WTC11 (cell line): ENCODE measurements at regions not wholly inside any gene's neighbourhood (a gene's known extent, or its start where the extent isn't known, plus 50 kb on each side); places are given as distances from the start of the nearest gene placed in this dataset.

Experiments used
- ATAC-seq: fragments of 200-7000 bp; cut with Tn5 transposase; 2 replicates; pipeline ENCODE4 v1.10.0; 2021; ENCODE audit warnings: mild to moderate bottlenecking, moderate library complexity
- CTCF ChIA-PET: fragments of 300-600 bp; sonication (Branson Sonifier 250); formaldehyde crosslinking; loops from one replicate; lab custom pipeline; 2021; ENCODE audit warnings: antibody characterized with exemption; lab: Charles Lee
- POLR2A ChIA-PET: fragments of 350-600 bp; sonication (Branson Sonifier 250); formaldehyde crosslinking; loops from one replicate; lab custom pipeline; 2021; ENCODE audit warnings: antibody characterized with exemption; lab: Charles Lee
- DNase-seq: peaks from one replicate; pipeline ENCODE4 v3.0.0; 2021; ENCODE audit warnings: low spot score
- H3K27ac Mint-ChIP-seq: 2 replicates; pipeline ENCODE4 v1.8.0; 2021; ENCODE audit warnings: mixed read lengths
- H3K27me3 Mint-ChIP-seq: 2 replicates; pipeline ENCODE4 v1.8.0; 2021; ENCODE audit warnings: low read depth, mild to moderate bottlenecking, moderate library complexity, mixed read lengths
- H3K36me3 Mint-ChIP-seq: 2 replicates; pipeline ENCODE4 v1.8.0; 2021; ENCODE audit warnings: mixed read lengths
- H3K4me1 Mint-ChIP-seq: 2 replicates; pipeline ENCODE4 v1.8.0; 2022; ENCODE audit warnings: mixed read lengths
- H3K4me3 Mint-ChIP-seq: 2 replicates; pipeline ENCODE4 v1.8.0; 2021; ENCODE audit warnings: mild to moderate bottlenecking, moderate library complexity, mixed read lengths
- H3K9me3 Mint-ChIP-seq: 2 replicates; pipeline ENCODE4 v1.8.0; 2021; ENCODE audit warnings: mixed read lengths
- AFF4 ChIP-seq: sonication (generic); formaldehyde crosslinking; IDR thresholded peaks from 2 replicates; pipeline ENCODE4 v1.8.1; 2023; ENCODE audit warnings: mild to moderate bottlenecking, missing genetic modification reagents, borderline replicate concordance
- ATF2 ChIP-seq: sonication (generic); formaldehyde crosslinking; IDR thresholded peaks from 2 replicates; pipeline ENCODE4 v1.8.1; 2022; ENCODE audit warnings: low read depth, missing genetic modification reagents, borderline replicate concordance
- ESRRA ChIP-seq: sonication (generic); formaldehyde crosslinking; IDR thresholded peaks from 2 replicates; pipeline ENCODE4 v1.8.1; 2022; ENCODE audit warnings: mild to moderate bottlenecking, missing genetic modification reagents, borderline replicate concordance
- FOXK1 ChIP-seq: sonication (generic); formaldehyde crosslinking; IDR thresholded peaks from 2 replicates; pipeline ENCODE4 v1.8.0; 2022; ENCODE audit warnings: mild to moderate bottlenecking, moderate library complexity, missing genetic modification reagents
- GRHL2 ChIP-seq: fragments of 250-450 bp; sonication (Bioruptor Pico); IDR thresholded peaks from 2 replicates; pipeline ENCODE4 v1.8.0; 2022; ENCODE audit warnings: mild to moderate bottlenecking, moderate library complexity; ENCODE audit not compliant: insufficient replicate concordance, severe bottlenecking
- SMAD3 ChIP-seq: sonication (generic); formaldehyde crosslinking; IDR thresholded peaks from 2 replicates; pipeline ENCODE4 v1.8.0; 2022; ENCODE audit warnings: missing genetic modification reagents, mild to moderate bottlenecking, borderline replicate concordance
- ZNF416 ChIP-seq: fragments of 250-450 bp; sonication (Bioruptor Pico); IDR thresholded peaks from 2 replicates; pipeline ENCODE4 v1.9.0; 2021; ENCODE audit warnings: mild to moderate bottlenecking, inconsistent platforms
- TF ChIP-seq, protein P1 (sequence below): sonication (generic); formaldehyde crosslinking; IDR thresholded peaks from 2 replicates; pipeline ENCODE4 v1.8.0; 2022; ENCODE audit warnings: mild to moderate bottlenecking, missing genetic modification reagents
- TF ChIP-seq, protein P2 (sequence below): sonication (generic); formaldehyde crosslinking; IDR thresholded peaks from 2 replicates; pipeline ENCODE4 v1.8.0; 2023; ENCODE audit warnings: missing genetic modification reagents
- TF ChIP-seq, protein P3 (sequence below): sonication (generic); formaldehyde crosslinking; IDR thresholded peaks from 2 replicates; pipeline ENCODE4 v1.8.0; 2022; ENCODE audit warnings: mild to moderate bottlenecking, missing genetic modification reagents
- TF ChIP-seq, protein P4 (sequence below): sonication (generic); formaldehyde crosslinking; IDR thresholded peaks from 2 replicates; pipeline ENCODE4 v1.8.1; 2022; ENCODE audit warnings: low read depth, mild to moderate bottlenecking, moderate library complexity, missing genetic modification reagents, borderline replicate concordance
- TF ChIP-seq, protein P5 (sequence below): sonication (generic); formaldehyde crosslinking; IDR thresholded peaks from 2 replicates; pipeline ENCODE4 v1.8.1; 2023; ENCODE audit warnings: mild to moderate bottlenecking, missing genetic modification reagents, moderate library complexity

DNA sequence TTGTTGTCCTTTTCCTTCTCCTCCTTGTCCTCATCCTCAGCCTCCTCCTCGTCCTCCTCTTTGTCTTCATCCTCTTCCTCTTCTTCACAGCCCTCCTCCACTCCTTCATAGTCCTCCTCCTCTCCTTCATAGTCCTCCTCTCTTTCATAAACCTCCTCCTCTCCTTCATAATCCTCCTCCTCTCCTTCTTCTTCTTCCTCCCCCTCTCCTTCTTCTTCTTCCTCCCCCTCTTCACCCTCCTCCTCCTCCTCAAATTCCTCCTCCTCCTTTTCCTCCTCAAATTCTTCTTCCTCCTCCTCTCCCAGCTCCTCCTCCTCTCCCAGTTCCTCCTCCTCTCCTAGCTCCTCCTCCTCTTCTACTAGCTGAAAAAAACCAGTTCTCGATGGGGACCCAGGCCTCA lies 143.8 kb upstream of the RADX start (continued):
- TF ChIP-seq, protein P1, sequence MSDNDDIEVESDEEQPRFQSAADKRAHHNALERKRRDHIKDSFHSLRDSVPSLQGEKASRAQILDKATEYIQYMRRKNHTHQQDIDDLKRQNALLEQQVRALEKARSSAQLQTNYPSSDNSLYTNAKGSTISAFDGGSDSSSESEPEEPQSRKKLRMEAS, result no peak
- no peak for TF ChIP-seq ESRRA (CRISPR knock-in tag)
- TF ChIP-seq, protein P2, sequence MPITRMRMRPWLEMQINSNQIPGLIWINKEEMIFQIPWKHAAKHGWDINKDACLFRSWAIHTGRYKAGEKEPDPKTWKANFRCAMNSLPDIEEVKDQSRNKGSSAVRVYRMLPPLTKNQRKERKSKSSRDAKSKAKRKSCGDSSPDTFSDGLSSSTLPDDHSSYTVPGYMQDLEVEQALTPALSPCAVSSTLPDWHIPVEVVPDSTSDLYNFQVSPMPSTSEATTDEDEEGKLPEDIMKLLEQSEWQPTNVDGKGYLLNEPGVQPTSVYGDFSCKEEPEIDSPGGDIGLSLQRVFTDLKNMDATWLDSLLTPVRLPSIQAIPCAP (CRISPR knock-in tag), result no peak

DNA sequence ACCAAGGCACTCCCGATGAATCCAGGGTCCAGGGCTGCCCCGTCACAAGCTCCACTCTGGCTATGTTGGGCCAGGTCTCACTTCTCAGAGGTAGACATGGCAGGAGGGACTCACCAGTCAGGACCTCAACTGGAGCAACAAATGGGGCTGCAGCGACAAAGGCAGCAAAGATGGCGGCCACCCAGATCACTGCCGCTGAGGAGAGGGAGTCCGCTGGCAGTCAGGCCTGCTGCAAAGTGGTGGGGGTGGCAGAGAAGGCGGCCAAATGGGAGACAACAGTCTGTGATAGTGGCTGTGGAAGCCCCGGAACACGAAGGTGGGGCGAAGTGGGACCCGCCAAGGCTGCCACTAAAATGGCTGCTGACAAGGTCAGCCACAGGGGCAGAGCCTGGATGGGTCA lies 143.3 kb upstream of the RADX start:
- H3K36me3 Mint-ChIP-seq, result no peaks in the 10 kb centered on the region
- H3K4me3 Mint-ChIP-seq, result no peak overlapping the region
- DNase-seq (no peak), ATAC-seq (no peak)
- H3K9me3 Mint-ChIP-seq, result no peaks in the 10 kb centered on the region
- POLR2A ChIA-PET, result no interaction called here
- no peak overlapping the region for H3K27ac Mint-ChIP-seq
- CTCF ChIA-PET, result interaction anchor here (0.6 to 0.7 kb wide), 2 partner anchors 147 to 267 kb away, joined by 3 to 4 read pairs; no protein-coding TSS in a partner anchor
- TF ChIP-seq FOXK1 (CRISPR knock-in tag), result no peak
- TF ChIP-seq, protein P3, sequence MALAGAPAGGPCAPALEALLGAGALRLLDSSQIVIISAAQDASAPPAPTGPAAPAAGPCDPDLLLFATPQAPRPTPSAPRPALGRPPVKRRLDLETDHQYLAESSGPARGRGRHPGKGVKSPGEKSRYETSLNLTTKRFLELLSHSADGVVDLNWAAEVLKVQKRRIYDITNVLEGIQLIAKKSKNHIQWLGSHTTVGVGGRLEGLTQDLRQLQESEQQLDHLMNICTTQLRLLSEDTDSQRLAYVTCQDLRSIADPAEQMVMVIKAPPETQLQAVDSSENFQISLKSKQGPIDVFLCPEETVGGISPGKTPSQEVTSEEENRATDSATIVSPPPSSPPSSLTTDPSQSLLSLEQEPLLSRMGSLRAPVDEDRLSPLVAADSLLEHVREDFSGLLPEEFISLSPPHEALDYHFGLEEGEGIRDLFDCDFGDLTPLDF (CRISPR knock-in tag), result no peak
- TF ChIP-seq, protein P4, sequence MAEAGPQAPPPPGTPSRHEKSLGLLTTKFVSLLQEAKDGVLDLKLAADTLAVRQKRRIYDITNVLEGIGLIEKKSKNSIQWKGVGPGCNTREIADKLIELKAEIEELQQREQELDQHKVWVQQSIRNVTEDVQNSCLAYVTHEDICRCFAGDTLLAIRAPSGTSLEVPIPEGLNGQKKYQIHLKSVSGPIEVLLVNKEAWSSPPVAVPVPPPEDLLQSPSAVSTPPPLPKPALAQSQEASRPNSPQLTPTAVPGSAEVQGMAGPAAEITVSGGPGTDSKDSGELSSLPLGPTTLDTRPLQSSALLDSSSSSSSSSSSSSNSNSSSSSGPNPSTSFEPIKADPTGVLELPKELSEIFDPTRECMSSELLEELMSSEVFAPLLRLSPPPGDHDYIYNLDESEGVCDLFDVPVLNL (CRISPR knock-in tag), result no peak
- no peak for TF ChIP-seq AFF4 (CRISPR knock-in tag)
- no peak for TF ChIP-seq ATF2 (CRISPR knock-in tag)
- no peak for TF ChIP-seq GRHL2 (CRISPR knock-in tag)
- TF ChIP-seq SMAD3 (CRISPR knock-in tag), result no peak
- no peaks in the 10 kb centered on the region; the same call in none of the 2 replicates for H3K4me1 Mint-ChIP-seq
- H3K27me3 Mint-ChIP-seq, result no peaks in the 10 kb centered on the region

GRCh38 chrX:106479920-106480319 lies 131.9 kb upstream of the RADX start:
- no peak for DNase-seq
- TF ChIP-seq, protein P5, sequence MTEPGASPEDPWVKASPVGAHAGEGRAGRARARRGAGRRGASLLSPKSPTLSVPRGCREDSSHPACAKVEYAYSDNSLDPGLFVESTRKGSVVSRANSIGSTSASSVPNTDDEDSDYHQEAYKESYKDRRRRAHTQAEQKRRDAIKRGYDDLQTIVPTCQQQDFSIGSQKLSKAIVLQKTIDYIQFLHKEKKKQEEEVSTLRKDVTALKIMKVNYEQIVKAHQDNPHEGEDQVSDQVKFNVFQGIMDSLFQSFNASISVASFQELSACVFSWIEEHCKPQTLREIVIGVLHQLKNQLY, result no peak
- no peak for TF ChIP-seq ZNF416 (CRISPR knock-in tag)
- ChIA-PET POLR2A (no interaction called here), CTCF (no interaction called here)
- H3K9me3 Mint-ChIP-seq, result no peaks in the 10 kb centered on the region
- H3K4me3 Mint-ChIP-seq, result no peak overlapping the region
- ATAC-seq, result no peak
- no peak overlapping the region for H3K27ac Mint-ChIP-seq
- no peaks in the 10 kb centered on the region for H3K27me3 Mint-ChIP-seq
- peaks cover 13% of the 10 kb centered on the region for H3K4me1 Mint-ChIP-seq
- H3K36me3 Mint-ChIP-seq, result no peaks in the 10 kb centered on the region
